Hematopoietic multipotent progenitor cell treated with erythropoietin and hydrocortisone succinate and interleukin-3 and kit ligand, for 6 days (in vitro differentiated cells): ENCODE measurements at regions not wholly inside any gene's neighbourhood (a gene's known extent, or its start where the extent isn't known, plus 50 kb on each side); places are given as distances from the start of the nearest gene placed in this dataset.
"Not testable (repeated sequence)": the region's sequence is repeated elsewhere in the genome, so short reads cannot be mapped to it uniquely, and the experiment has no call there.

ENCODE experiments used
- DNase-seq: peaks from one replicate; pipeline ENCODE4 v3.0.0-alpha.2; 2015

DNA sequence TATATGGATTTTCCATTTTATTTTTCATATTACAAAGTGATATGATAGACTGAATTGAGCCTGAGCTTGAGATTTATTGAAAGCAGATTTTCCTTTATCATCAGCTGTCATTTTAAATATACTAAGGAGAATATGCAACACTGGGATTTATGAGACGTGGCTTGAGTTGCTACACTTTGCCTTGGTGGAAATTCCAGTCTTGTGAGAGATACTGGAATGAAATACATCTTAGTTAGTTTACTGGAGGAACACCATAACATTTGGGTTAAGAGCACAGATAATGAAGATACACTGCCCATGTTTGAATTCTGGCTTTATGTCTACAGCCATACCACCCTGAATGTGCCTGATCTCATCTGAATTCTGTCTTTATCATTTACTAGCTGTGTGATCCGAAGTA lies 86.5 kb upstream of the IFNGR1 start:
- no peak for DNase-seq

DNA sequence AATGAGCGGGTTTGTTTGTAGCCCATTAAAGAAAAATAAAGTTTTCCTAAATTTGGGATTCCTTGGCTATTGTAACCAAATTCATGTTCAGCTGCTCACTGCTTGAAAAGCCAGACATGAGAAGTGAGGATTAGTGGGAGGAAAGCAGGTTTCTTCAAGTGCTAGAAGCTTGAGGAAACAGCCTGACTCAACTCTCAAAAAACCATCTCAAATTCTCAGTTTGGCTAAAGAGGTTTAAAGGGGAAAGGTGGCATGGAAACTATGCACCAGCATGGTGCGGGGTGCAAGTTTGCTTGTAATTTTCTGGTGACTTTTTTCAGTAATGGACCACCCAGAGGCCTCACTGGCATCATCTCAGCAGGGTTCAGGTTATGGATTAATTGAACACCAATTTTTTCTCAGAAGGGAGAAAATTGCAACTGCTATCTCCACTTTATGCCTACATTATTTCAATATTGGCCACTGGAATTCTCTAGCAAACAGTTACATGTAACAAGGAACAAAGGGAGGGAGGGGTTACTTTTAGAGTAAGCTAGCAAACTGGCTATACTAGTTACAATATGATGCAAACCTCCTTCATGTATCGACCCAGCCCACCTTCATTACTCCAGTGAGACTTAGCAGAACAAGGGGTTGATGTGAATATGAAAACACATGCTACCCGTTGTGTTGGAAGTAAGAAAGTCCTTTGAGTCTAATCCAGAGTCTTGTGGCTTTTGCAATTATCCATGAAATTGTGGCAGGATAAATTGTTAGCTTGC lies 85.0 kb upstream of the IFNGR1 start:
- no peak for DNase-seq

DNA sequence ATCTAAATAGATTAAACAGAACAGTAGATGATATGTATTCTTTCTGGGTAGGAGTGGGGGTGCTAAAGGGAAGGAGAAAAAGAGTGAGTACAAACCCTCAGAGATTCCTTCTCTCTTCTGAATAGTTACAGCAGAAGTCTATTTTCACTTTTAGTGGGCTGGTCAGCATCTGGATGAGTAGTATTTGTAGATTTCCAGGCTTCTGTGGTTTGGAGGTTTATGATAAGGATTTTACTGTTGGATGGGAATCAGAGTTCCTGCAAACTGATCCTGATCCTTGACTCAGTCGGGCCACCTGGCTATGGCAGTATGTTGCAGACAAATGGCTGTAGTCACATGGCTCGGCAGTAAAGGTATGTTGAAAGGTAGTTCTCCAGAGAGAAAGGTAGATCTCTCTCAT lies 84.3 kb upstream of the IFNGR1 start:
- DNase-seq: no peak

DNA sequence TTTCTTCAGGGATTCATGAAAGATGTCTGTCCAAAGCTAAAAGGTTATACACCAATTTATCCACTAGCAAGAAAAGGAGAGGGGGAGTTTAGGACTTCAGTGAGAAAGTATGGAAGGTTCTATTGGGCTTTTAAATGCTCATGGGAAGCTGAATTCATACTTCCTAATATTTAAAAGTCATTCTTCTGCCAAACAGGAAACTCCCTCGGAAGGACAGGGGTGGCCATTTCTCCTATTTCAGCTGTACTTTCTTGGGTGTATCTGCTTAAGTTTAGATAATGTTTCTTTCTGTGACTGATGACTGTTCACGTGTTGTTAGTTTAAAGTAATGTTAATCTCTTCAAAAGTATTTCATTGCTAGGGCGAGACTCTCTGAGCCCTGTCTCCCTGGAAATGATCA lies 80.5 kb upstream of the IFNGR1 start:
- DNase-seq: no peak

DNA sequence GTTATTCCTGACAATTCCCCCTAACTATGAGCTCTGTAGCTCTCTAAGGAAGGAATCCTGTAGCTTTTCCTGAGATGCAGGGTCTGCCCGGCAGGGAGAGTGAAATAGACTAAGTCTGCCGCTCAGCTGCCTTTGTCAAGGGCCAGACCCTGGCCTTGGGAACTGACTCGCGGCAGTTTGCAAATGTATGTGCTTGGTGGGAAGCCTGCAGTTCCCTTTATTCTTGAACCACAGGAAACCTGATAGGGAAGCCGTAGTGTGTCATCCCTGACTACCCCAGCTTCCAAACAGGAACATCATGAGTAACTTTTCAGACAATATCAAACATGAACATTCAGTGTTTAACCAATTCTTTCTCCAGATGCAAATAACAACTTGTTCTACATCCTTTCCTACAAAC lies 78.7 kb upstream of the IFNGR1 start:
- no peak for DNase-seq

DNA sequence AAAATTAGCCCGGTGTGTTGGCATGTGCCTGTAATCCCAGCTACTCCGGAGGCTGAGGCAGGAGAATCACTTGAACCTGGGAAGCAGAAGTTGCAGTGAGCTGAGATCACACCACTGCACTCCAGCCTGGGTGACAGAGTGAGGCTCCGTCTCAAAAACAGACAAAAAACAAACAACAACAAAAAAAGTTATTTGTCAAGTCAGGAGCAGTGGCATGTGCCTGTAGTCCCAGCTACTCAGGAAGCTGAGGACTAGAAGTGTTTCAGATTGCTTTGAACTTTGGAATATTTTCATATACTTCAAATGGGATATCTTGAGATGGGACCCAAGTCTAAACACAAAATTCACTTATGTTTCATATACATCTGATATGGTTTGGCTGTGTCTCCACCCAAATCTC lies 73.1 kb upstream of the IFNGR1 start:
- not testable (repeated sequence) for DNase-seq

DNA sequence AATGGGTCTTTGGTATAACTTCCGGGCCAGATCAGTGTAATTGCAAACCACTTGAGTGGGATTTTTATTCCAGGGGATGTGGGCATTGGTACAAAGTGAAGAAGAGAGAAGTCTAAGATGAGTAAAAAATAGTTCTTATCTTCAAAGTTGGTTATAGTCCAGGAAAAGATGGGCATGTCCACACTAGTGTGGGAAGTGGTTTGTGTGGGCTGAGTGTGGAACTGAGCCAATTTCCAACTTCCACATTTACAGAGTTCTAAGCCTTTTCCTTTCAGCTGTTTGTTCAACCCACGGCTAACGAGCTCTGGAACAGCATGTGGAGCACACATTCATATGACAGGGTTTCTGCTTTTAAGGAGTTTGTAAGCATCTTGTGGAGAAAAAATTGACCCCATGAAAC lies 72.3 kb upstream of the IFNGR1 start:
- peak; percentile 80 for DNase-seq

DNA sequence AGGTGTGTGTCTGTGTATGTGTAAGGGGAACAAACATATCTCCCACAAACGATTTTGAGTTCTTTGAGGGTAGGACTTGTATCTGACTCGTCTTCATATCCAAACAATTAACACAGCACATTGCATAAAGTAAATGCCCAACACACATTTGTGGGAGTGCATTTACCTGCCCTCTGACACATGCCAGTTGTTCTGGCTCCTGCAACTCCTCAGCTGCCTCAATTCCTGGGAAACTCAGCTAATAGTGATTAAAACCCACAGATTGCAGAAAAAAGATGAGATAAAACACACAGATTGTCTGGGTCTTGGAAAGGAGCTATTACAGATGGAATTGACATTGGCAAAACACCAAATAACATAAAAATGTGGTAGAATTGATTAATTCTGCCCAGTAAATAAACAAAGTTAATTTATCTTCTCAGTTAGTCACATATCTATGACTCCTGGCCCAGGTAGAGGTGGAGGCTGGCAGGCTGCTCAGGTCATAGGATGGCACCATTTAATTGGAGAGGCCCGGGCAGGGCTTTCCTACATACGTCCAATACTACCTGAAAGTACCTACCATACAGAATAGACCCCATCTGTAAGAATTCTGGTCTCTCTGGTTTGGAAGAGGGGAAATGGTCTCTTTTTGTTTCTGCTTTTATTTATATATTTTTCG lies 71.5 kb upstream of the IFNGR1 start:
- no peak for DNase-seq

DNA sequence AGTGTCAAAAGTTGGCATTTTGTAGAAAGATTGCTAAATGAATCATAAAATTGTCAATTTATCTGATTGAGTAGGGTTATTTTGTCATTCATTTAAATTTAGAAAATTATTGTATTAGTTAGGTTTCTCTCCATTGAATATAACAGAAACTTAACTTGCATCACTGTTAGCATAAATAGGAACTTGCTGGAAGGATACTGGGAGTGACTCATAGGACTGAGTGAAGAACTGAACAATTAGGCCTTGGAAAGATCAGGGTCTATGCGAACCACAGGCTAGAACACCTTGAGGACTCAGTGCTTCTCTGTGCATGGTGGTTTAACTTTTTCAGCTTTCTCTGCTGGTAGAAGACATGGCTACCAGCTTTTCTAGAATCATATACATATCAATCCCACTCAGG lies 67.7 kb upstream of the IFNGR1 start:
- no peak for DNase-seq

DNA sequence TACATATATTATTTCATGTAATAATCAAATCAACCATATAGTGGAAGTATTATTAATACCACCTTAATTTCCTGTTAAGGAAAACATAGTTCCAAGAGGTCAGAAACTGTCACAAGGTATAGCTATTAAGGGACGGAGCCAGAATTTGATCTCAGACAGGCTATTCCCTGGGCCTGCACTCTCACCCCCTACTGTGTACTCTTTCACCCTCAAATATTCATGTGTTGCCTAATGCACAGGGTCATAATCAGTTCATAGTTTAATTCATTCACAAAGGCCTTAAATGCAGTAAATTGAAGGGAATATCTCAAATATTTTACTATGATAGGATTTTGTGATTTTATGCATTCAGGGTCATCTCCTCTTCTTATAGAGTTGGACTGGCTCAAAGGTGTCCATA lies 67.2 kb upstream of the IFNGR1 start:
- no peak for DNase-seq

DNA sequence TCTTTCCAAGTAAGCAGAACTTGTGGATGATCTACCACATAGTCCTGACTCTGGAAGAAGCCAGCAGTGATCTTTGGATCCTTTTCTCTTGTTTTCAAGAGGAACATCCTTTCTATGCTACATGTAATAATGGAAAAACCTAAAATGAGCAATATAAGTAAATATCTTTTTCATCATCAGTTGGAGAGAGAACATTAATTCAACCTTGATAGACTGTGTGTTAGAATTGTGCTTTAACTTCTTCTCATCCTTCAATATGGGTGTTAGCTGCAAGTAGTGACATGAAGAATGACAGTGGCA lies 65.6 kb upstream of the IFNGR1 start:
- no peak for DNase-seq

DNA sequence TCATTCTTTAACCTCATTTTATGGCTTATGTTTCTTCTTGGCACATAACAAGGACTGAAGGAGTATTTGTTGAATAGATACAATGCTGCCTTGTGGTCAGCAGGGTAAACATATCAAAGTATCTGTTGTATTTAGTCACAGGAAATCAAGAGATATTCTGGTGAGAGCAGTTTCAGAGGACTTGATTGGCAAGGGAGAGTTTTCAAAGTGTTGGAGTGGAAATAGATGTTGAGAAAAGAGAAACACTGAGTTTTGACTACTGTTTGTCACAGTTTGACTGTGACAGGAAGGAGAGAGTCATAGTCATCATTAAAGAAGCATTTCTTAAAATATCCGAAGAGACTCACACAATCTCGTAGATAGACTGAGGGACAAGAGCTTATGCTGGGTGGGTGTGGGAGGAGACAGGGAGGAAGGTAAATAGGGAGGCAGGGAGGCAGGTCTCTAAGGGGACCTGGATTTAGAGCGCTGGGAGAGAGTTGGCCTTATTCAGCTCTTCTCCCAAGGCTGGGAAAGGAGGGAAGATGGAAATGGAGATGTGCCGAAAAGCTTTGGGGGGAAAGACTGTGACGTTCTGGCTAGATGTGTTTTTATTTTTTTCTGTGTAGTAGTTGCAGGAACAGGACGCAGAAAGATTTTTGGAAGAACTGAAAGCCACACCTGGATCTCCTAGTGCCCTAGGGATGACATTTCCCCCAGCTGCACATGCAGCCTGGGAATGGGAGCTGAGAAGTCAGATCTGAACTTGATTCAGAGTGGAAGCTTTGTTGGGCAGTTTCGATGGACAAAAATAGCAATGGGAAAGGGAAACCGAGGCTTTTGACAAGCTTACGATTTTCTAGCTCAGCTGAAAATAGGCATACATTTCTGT lies 65.0 kb upstream of the IFNGR1 start:
- no peak for DNase-seq

DNA sequence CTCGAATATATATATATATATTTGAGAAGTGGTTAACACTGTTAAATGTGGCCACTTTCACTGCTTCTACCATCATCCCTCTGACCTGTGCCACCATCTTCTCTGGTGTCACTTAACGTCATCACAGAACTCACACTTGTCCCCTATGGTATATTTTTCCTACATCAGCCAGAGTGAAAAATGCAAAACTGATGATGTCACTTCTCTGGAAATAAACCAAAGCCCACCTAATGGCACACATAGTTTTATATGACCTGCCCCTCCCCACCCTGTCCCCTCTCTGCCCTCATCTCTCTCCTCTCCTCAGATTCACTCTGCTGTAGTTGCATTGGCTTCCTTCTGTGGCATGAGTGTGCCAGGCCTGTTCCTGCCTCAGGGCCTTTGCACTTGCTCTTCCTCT lies 63.9 kb upstream of the IFNGR1 start:
- DNase-seq: no peak

DNA sequence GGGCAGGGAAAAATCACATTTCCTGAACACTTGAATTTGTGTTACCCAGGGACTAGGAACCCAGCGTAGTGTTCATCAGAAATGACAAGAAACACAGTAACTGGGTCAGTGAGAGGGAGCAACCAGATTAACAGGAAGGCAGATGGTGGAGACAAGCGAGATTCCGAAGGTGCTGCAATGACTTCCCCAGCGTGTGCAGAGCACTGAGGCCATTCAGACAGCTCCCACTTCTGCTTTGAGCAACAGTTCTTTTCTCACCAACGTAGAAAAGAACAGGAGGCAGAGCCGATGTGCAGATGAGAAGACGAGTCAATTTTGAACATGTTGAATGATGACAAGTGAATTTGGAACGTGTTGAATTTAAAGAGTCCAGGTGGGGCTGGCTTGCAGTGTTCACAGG lies 63.1 kb upstream of the IFNGR1 start:
- DNase-seq: peak; percentile 39

DNA sequence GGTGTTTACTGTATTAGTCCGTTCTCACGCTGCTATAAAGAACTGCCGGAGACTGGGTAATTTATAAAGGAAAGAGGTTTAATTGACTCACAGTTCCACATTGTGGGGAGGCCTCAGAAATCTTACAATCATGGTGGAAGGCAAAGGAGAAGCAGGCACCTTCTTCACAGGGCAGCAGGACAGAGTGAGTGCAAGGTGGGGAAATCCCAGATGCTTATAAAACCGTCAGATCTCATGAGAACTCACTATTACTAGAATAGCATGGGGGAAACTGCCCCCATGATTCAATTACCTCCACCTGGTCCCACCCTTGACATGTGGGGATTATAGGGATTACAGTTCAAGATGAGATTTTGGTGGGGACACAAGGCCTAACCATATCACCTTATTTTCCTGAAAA lies 60.1 kb upstream of the IFNGR1 start:
- DNase-seq: not testable (repeated sequence)

DNA sequence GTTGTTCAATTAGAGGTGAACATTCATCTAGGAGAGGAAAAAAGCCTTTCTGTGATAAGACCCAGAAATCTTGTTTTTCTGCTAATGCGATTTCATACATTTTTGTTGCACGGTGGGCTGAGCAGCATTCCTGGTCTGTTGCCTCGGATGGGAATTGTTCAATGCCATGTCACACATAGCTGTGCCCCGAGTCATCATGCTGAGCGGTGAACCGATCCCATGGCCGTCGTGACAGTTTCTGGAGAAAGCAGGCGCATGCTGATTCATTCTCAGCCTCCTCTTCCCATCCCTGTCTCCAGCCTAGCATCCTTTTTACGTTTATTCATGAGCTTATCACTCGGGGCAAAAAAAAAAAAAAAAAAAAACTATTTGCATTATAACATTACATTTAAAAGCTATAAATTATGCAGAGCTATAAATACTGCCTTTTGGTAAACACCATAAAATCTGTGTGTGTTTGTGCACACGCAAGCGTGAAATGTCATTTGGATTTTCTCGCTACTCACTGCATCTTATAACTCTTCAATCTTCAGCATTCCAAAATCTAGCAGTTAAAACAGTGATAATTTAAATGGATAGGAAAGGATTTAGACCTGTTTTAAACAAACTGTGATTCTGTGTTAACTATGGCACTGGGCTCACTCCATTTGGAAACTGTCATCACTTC lies 58.9 kb upstream of the IFNGR1 start:
- DNase-seq: no peak

DNA sequence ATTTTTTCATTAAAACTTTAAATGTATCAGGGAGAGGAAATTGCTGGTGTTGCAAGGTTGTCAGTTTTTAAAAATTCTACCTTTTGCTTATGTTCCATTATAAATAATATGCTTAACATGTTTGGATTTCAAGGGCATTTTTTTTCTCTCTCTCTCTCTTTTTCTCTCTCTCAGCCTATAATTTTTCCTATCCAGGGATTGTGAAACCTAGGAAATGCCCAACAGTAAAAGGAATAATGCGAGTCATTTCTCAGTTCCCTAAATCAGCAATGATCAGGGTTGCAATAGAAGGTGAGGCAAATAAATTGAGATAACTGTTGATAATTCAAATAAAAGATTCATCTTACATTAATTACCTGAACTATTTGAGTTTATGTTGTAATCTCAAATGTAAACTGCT lies 53.2 kb upstream of the IFNGR1 start:
- no peak for DNase-seq

DNA sequence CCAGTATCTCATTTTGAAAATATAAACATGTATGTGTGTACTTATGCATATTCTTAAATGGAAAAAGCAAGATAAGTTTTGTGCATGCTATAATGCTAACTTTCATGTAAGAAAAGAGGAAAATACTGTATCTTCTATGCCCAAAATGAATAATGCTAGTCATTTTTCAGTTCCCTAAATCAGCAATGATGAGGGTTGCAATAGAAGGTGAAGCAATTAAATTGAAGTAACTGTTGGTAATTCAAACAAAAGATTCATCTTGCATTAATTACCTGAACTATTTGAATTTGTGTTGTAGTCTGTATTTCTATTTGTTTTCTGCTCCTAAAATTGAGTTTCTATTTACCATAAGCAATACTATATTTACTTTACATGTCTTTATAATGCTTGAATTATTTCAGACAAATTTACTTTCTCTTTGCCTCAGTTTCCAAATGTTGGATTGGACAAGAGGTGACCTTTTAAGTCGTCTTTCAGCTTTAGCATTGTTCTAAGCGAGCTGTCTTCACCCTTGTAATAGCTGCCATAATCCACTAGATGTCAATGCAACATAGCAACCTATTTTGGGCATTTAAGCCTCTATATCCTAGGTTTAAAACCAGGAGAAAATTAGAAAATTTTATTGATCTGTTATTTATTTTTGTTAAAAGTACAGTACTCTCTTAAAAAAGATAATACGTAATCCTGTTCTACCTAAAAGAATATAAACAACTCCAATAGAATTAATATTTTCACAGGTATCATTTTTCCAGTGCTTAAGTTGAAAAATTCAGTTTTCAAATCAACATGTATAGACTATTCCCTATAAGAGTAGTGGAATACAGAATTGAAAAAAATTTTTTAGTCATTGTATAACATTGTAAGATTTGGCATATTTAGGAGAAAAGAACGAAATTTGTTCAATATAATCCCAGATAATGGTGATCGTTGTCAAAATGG lies 52.3 kb upstream of the IFNGR1 start:
- DNase-seq: peak; percentile 74

DNA sequence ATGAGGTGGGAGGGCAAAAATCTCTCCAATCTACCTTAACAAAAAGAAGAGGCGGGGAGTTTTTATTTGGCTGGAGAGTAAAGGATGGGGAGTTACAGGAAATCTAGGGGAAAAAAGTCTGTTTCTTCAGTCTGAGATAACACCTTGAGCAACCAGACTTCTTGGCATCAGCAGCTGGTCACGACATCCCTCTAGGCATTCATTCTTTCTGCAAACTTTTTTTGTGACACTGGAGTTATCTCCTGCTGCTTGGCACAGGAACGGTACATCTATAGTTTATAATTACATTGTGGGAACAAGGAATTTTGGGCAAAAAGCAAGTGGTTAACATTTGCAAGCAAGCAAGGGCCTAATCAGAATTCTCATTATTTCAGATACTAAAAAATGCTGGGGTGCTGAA lies 50.6 kb upstream of the IFNGR1 start:
- no peak for DNase-seq

DNA sequence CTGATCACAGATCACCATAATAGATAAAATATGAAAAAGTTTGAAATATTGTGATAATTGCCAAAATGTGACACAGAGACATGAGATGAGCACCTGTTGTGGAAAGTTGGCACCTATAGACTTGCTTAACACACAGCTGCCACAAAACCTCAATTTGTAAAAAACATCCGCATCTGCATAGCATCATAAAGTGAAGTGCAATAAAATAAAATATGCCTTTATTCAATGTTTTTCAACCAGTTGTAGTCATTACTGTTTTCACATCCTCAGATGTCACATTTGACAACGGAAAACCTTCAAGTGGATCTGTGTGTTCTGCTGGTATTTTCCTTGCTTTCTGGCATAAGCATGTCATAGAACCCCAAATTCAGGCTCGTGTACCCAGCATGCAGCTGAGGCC lies 50.2 kb upstream of the IFNGR1 start:
- no peak for DNase-seq
